GM23338 (cell line): ENCODE measurements at regions not wholly inside any gene's neighbourhood (a gene's known extent, or its start where the extent isn't known, plus 50 kb on each side); places are given as distances from the start of the nearest gene placed in this dataset.

Source experiments
- CTCF ChIP-seq, 2 experiments: fragments of 200-600 bp in 1 of 2; sonication (generic) in 1 of 2; conservative IDR thresholded peaks; 2 replicates each; pipeline versions ENCODE4 v1.5.1 to v1.6.1; 2016 to 2017; ENCODE audit warnings: antibody characterized with exemption in 2 of 2, low read depth in 2 of 2, mild to moderate bottlenecking in 2 of 2, moderate library complexity in 1 of 2
- EZH2 ChIP-seq: fragments of 200-600 bp; sonication (generic); IDR thresholded peaks from one replicate; pipeline ENCODE4 v1.8.0; 2017; ENCODE audit warnings: antibody characterized with exemption, mild to moderate bottlenecking, low read depth; ENCODE audit not compliant: unreplicated experiment
- JUNB ChIP-seq: IDR thresholded peaks from one replicate; pipeline ENCODE4 v1.6.1; 2016; ENCODE audit warnings: antibody characterized with exemption; ENCODE audit not compliant: unreplicated experiment
- POLR2AphosphoS5 ChIP-seq: IDR thresholded peaks from 2 replicates; pipeline ENCODE4 v1.6.1; 2016; ENCODE audit warnings: antibody characterized with exemption, low read depth
- STAT1 ChIP-seq: IDR thresholded peaks from one replicate; pipeline ENCODE4 v1.6.1; 2016; ENCODE audit warnings: antibody characterized with exemption; ENCODE audit not compliant: unreplicated experiment
- ZNF331 ChIP-seq: fragments of 250-450 bp; sonication (Bioruptor Pico); IDR thresholded peaks from 2 replicates; pipeline ENCODE4 v1.5.0; 2020; ENCODE audit warnings: low read depth, mild to moderate bottlenecking, moderate library complexity
- TF ChIP-seq, protein P1 (sequence below): IDR thresholded peaks from one replicate; pipeline ENCODE4 v1.6.1; 2018; ENCODE audit warnings: antibody characterized with exemption; ENCODE audit not compliant: unreplicated experiment
- TF ChIP-seq, protein P2 (sequence below): IDR thresholded peaks from 2 replicates; pipeline ENCODE4 v1.6.1; 2016; ENCODE audit warnings: antibody characterized with exemption

GRCh38 chr18:71443706-71444480 is 1100.2 kb downstream of the CBLN2 start:
- TF ChIP-seq CTCF (conservative IDR thresholded peaks at IDR 0.05; ENCODE audit: low read depth in 2 of 2) = no peak
- no peak for TF ChIP-seq EZH2
- no peak for TF ChIP-seq STAT1
- TF ChIP-seq POLR2AphosphoS5 = no peak
- no peak for TF ChIP-seq ZNF331 (CRISPR knock-in tag)
- TF ChIP-seq, protein P1, sequence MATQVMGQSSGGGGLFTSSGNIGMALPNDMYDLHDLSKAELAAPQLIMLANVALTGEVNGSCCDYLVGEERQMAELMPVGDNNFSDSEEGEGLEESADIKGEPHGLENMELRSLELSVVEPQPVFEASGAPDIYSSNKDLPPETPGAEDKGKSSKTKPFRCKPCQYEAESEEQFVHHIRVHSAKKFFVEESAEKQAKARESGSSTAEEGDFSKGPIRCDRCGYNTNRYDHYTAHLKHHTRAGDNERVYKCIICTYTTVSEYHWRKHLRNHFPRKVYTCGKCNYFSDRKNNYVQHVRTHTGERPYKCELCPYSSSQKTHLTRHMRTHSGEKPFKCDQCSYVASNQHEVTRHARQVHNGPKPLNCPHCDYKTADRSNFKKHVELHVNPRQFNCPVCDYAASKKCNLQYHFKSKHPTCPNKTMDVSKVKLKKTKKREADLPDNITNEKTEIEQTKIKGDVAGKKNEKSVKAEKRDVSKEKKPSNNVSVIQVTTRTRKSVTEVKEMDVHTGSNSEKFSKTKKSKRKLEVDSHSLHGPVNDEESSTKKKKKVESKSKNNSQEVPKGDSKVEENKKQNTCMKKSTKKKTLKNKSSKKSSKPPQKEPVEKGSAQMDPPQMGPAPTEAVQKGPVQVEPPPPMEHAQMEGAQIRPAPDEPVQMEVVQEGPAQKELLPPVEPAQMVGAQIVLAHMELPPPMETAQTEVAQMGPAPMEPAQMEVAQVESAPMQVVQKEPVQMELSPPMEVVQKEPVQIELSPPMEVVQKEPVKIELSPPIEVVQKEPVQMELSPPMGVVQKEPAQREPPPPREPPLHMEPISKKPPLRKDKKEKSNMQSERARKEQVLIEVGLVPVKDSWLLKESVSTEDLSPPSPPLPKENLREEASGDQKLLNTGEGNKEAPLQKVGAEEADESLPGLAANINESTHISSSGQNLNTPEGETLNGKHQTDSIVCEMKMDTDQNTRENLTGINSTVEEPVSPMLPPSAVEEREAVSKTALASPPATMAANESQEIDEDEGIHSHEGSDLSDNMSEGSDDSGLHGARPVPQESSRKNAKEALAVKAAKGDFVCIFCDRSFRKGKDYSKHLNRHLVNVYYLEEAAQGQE = no peak
- TF ChIP-seq JUNB = no peak
- TF ChIP-seq, protein P2, sequence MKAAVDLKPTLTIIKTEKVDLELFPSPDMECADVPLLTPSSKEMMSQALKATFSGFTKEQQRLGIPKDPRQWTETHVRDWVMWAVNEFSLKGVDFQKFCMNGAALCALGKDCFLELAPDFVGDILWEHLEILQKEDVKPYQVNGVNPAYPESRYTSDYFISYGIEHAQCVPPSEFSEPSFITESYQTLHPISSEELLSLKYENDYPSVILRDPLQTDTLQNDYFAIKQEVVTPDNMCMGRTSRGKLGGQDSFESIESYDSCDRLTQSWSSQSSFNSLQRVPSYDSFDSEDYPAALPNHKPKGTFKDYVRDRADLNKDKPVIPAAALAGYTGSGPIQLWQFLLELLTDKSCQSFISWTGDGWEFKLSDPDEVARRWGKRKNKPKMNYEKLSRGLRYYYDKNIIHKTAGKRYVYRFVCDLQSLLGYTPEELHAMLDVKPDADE = no peak
